BJ (cell line): ENCODE measurements at regions not wholly inside any gene's neighbourhood (a gene's known extent, or its start where the extent isn't known, plus 50 kb on each side); places are given as distances from the start of the nearest gene placed in this dataset.

Source experiments
- CTCF ChIA-PET: fragments of 350-600 bp; formaldehyde crosslinking; extraction: SDS; loops from one replicate; lab custom pipeline; 2021; ENCODE audit warnings: antibody characterized with exemption, inconsistent platforms; lab: Yijun Ruan, JAX
- POLR2A ChIA-PET: fragments of 300-600 bp; sonication (Branson Sonifier 250); formaldehyde crosslinking; extraction: SDS; loops from one replicate; lab custom pipeline; 2021; ENCODE audit warnings: antibody characterized with exemption; lab: Charles Lee
- DNase-seq: peaks from one replicate; pipeline ENCODE4 v3.0.0-alpha.2; 2011; ENCODE audit warnings: low read depth
- H3K27me3 ChIP-seq: 2 replicates; pipeline ENCODE4 v1.6.0; 2011; ENCODE audit warnings: low read length; ENCODE audit not compliant: control insufficient read depth, insufficient read depth
- H3K36me3 ChIP-seq: 2 replicates; pipeline ENCODE4 v1.5.1; 2011; ENCODE audit warnings: low read length; ENCODE audit not compliant: control insufficient read depth, insufficient read depth
- H3K4me3 ChIP-seq: 2 replicates; pipeline ENCODE4 v1.5.1; 2011; ENCODE audit warnings: low read depth, mild to moderate bottlenecking, control low read depth, low read length
- TF ChIP-seq, protein P1 (sequence below): IDR thresholded peaks from 2 replicates; pipeline ENCODE4 v1.5.1; 2011; ENCODE audit warnings: low read depth, mild to moderate bottlenecking, control low read depth, inconsistent platforms, low read length, moderate library complexity; ENCODE audit not compliant: insufficient read depth

DNA sequence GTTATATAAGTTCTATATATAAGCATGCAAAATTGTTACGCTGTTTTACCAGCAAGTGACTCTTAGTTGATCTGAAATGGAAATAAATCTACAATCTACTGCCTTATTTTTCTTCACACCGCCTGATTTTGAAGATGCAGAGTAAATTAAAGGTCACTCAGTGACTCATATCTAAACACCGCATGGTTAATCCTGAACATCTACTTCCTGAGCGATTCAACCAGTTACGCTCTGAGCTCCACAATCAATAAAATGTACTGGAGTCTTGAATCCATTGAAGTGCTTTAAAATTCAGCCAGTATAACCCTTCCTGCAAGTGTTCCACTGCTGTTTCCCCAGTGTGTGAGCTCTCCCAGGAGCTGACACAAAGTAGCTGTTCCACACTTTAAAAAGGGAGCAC is 192.8 kb downstream of the SLC7A11 start:
- TF ChIP-seq, protein P1, sequence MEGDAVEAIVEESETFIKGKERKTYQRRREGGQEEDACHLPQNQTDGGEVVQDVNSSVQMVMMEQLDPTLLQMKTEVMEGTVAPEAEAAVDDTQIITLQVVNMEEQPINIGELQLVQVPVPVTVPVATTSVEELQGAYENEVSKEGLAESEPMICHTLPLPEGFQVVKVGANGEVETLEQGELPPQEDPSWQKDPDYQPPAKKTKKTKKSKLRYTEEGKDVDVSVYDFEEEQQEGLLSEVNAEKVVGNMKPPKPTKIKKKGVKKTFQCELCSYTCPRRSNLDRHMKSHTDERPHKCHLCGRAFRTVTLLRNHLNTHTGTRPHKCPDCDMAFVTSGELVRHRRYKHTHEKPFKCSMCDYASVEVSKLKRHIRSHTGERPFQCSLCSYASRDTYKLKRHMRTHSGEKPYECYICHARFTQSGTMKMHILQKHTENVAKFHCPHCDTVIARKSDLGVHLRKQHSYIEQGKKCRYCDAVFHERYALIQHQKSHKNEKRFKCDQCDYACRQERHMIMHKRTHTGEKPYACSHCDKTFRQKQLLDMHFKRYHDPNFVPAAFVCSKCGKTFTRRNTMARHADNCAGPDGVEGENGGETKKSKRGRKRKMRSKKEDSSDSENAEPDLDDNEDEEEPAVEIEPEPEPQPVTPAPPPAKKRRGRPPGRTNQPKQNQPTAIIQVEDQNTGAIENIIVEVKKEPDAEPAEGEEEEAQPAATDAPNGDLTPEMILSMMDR, result no peak
- Histone ChIP-seq H3K4me3 (no peak overlapping the region), H3K36me3 (no peaks in the 10 kb centered on the region), H3K27me3 (no peaks in the 10 kb centered on the region)
- CTCF ChIA-PET, result interaction anchor here (0.5 to 1.6 kb wide), 2 partner anchors 13 to 41 kb away, joined by 3 to 8 read pairs; no protein-coding TSS in a partner anchor
- DNase-seq, result no peak
- POLR2A ChIA-PET, result no interaction called here

GRCh38 chr4:138047290-138047689 is 194.9 kb downstream of the SLC7A11 start:
- no peaks in the 10 kb centered on the region for H3K27me3 ChIP-seq

DNA sequence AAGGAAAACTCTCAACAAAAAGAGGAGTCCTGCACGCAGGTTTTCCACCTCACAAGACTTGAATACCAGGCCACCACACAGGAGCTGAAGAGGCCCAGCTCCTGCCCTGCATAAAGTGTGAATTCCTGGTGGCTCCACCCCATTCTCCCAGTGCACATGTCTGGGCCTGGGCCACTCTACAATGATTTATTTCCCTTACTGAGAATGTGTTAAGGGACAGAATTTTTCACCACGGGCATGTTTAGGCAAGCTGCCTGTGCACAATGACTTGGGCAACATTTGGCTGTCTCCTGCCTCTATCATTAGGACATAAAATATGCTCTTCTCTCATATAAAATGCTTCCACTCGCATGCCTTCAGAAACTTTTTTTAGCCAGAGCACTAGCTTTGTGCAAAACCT is 197.1 kb downstream of the SLC7A11 start:
- ChIA-PET POLR2A (interaction anchor here (1.0 kb wide), 1 partner anchor 9 kb away, joined by 4 read pairs; no protein-coding TSS in a partner anchor), CTCF (interaction anchor here (1.1 to 1.5 kb wide), 5 partner anchors 9 to 137 kb away, joined by 3 to 14 read pairs (median 4); no protein-coding TSS in a partner anchor)
- no peak overlapping the region for H3K4me3 ChIP-seq
- no peak for DNase-seq
- no peaks in the 10 kb centered on the region for H3K27me3 ChIP-seq
- TF ChIP-seq, protein P1, result no peak
- no peaks in the 10 kb centered on the region for H3K36me3 ChIP-seq

More at GRCh38 chr4:138047290-138047689, 194.9 kb downstream of the SLC7A11 start:
- Histone ChIP-seq H3K36me3 (no peaks in the 10 kb centered on the region), H3K4me3 (no peak overlapping the region)
- TF ChIP-seq, protein P1, result no peak
- POLR2A ChIA-PET, result no interaction called here
- CTCF ChIA-PET, result no interaction called here
- no peak for DNase-seq

- no peaks in the 10 kb centered on the region for H3K27me3 ChIP-seq
- POLR2A ChIA-PET, result no interaction called here
- DNase-seq, result no peak
Measured at GRCh38 chr4:138039010-138039409, 203.1 kb downstream of the SLC7A11 start.

GRCh38 chr4:138037696-138038095 is 204.5 kb downstream of the SLC7A11 start:
- POLR2A ChIA-PET, result no interaction called here
- TF ChIP-seq, protein P1, result no peak
- CTCF ChIA-PET, result interaction anchor here (0.9 to 9.6 kb wide), 3 partner anchors 9 to 642 kb away, joined by 3 to 147 read pairs (median 34); no protein-coding TSS in a partner anchor
- Histone ChIP-seq H3K27me3 (no peaks in the 10 kb centered on the region), H3K36me3 (no peaks in the 10 kb centered on the region), H3K4me3 (no peak overlapping the region)
- peak; percentile 35 for DNase-seq

More at GRCh38 chr4:138039010-138039409, 203.1 kb downstream of the SLC7A11 start:
- TF ChIP-seq, protein P1, result no peak
- Histone ChIP-seq H3K36me3 (no peaks in the 10 kb centered on the region), H3K4me3 (no peak overlapping the region)
- CTCF ChIA-PET, result interaction anchor here (1.0 to 9.6 kb wide), 4 partner anchors 50 to 642 kb away, joined by 3 to 147 read pairs (median 3); no protein-coding TSS in a partner anchor
